NB4 (cell line): ENCODE measurements at regions not wholly inside any gene's neighbourhood (a gene's known extent, or its start where the extent isn't known, plus 50 kb on each side); places are given as distances from the start of the nearest gene placed in this dataset.

Experiments
- DNase-seq: peaks from one replicate; pipeline ENCODE4 v3.0.0; 2010; ENCODE audit warnings: low read depth
- H3K4me3 ChIP-seq: one replicate; pipeline ENCODE4 v1.5.1; 2011; ENCODE audit warnings: mild to moderate bottlenecking, low read depth, low read length, moderate library complexity
- CTCF ChIP-seq: IDR thresholded peaks from one replicate; pipeline ENCODE4 v1.5.1; 2012; ENCODE audit warnings: low read depth, low read length
- MYC ChIP-seq: IDR thresholded peaks from 2 replicates; pipeline ENCODE4 v1.6.1; 2011; ENCODE audit warnings: low read depth, low read length
- POLR2A ChIP-seq: IDR thresholded peaks from 2 replicates; pipeline ENCODE4 v1.6.1; 2011; ENCODE audit warnings: mild to moderate bottlenecking; ENCODE audit not compliant: insufficient read length; ENCODE audit errors: extremely low read depth
- TF ChIP-seq, protein P1 (sequence below): IDR thresholded peaks from 2 replicates; pipeline ENCODE4 v1.6.1; 2011; ENCODE audit warnings: low read depth, low read length

GRCh38 chr6:23170049-23170448 is 600.7 kb downstream of the HDGFL1 start:
- DNase-seq = no peak
- no peak overlapping the region for H3K4me3 ChIP-seq
- TF ChIP-seq MYC (no peak), CTCF (no peak), POLR2A (no peak)
- TF ChIP-seq, protein P1, sequence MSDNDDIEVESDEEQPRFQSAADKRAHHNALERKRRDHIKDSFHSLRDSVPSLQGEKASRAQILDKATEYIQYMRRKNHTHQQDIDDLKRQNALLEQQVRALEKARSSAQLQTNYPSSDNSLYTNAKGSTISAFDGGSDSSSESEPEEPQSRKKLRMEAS = no peak

- TF ChIP-seq MYC (no peak), POLR2A (no peak), CTCF (no peak)
- TF ChIP-seq, protein P1 = no peak
- DNase-seq = peak; percentile 4
- H3K4me3 ChIP-seq = no peak overlapping the region
These were observed 603.9 kb downstream of the HDGFL1 start for GRCh38 chr6:23173234-23173633.

- no peak overlapping the region for H3K4me3 ChIP-seq
- TF ChIP-seq CTCF = no peak
- TF ChIP-seq, protein P1 = no peak
- no peak for TF ChIP-seq MYC
- no peak for TF ChIP-seq POLR2A
- no peak for DNase-seq
These were observed 605.5 kb downstream of the HDGFL1 start for GRCh38 chr6:23174781-23175361.

DNA sequence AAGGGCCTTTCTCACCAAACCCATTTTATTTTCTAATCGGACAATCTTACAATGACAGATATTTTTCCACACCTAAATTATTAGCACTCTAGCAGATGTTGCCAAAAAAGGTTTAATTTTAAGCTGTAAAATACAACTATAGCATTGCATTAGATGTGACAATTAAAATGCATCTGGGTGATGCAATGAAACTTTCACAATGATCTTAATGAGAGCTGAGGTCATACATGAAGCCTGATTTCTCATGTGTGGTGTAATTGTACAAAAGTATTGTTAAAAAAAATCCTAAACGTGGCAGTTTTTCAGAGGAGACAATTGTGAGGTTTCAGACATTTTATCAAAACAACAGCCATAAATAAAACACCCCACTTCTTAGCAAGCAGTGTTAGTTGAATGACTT is 606.0 kb downstream of the HDGFL1 start:
- no peak overlapping the region for H3K4me3 ChIP-seq
- TF ChIP-seq MYC (no peak), POLR2A (no peak), CTCF (no peak)
- TF ChIP-seq, protein P1 = no peak
- DNase-seq = no peak

- no peak for DNase-seq
- H3K4me3 ChIP-seq = no peak overlapping the region
- TF ChIP-seq, protein P1 = no peak
- no peak for TF ChIP-seq MYC
- TF ChIP-seq CTCF = no peak
- no peak for TF ChIP-seq POLR2A
These were observed 607.1 kb downstream of the HDGFL1 start for GRCh38 chr6:23176471-23176870.
